OCI-LY1 (cell line): ENCODE measurements at regions not wholly inside any gene's neighbourhood (a gene's known extent, or its start where the extent isn't known, plus 50 kb on each side); places are given as distances from the start of the nearest gene placed in this dataset.

Experiments used
- EZH2 ChIP-seq: fragments of 200-600 bp; sonication (generic), shearing (Covaris generic); IDR thresholded peaks from 2 replicates; pipeline ENCODE4 v1.8.0; 2017; ENCODE audit warnings: borderline replicate concordance, mixed run types, mild to moderate bottlenecking, antibody characterized with exemption, low read length, moderate library complexity, mixed read lengths
- TF ChIP-seq, protein P1 (sequence below): fragments of 200-600 bp; sonication (generic), shearing (Covaris generic); IDR thresholded peaks from 2 replicates; pipeline ENCODE4 v1.5.1; 2017; ENCODE audit warnings: mild to moderate bottlenecking, antibody characterized with exemption, low read length, moderate library complexity, mixed read lengths

DNA sequence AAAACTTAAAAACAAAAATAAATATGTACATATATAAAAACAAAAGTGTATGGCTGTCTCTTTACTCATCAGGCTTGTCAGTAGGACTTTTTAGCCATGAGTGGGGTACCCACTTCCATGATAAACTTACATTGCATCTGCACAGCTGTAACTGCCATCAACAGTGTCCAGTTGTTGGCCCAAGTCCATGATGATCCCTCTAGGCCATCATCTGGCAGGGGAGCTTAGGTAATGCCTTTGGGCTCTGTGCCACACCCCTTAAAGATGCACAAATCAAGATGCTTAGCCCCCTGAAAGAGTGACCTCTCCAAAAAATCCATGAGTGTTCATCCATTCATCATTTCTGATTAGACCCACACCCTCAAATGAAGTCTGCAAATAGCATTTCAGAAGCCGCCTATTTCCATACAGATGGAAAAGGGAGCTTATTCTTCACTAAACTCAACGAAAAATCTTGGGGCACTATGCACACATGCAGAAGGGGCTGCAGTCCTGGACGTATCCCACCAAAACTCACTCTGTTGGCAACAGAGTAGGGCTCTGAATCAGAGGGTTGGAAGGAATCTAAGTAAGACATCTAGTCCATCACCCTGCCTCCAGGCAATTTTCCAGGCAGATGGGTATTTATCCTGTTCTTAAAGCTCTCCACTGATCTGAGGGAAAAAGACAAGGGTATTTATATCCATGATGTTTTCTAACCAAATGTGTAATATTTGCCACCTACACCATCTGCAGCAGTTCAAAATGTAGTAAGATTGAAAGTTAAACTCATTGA, 691.0 kb downstream of the ZEB2 start:
- TF ChIP-seq, protein P1, sequence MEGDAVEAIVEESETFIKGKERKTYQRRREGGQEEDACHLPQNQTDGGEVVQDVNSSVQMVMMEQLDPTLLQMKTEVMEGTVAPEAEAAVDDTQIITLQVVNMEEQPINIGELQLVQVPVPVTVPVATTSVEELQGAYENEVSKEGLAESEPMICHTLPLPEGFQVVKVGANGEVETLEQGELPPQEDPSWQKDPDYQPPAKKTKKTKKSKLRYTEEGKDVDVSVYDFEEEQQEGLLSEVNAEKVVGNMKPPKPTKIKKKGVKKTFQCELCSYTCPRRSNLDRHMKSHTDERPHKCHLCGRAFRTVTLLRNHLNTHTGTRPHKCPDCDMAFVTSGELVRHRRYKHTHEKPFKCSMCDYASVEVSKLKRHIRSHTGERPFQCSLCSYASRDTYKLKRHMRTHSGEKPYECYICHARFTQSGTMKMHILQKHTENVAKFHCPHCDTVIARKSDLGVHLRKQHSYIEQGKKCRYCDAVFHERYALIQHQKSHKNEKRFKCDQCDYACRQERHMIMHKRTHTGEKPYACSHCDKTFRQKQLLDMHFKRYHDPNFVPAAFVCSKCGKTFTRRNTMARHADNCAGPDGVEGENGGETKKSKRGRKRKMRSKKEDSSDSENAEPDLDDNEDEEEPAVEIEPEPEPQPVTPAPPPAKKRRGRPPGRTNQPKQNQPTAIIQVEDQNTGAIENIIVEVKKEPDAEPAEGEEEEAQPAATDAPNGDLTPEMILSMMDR: no peak
- no peak for TF ChIP-seq EZH2
